Suprapubic skin (tissue), 4 donors: ENCODE measurements at regions not wholly inside any gene's neighbourhood (a gene's known extent, or its start where the extent isn't known, plus 50 kb on each side); places are given as distances from the start of the nearest gene placed in this dataset.

Experiments used
- DNase-seq, 2 donors: peaks; one replicate each; pipeline ENCODE4 v3.0.0-alpha.2; 2019; ENCODE audit warnings: low spot score in 2 of 2
- H3K27ac ChIP-seq: fragments of 200-600 bp; sonication (generic); one replicate; pipeline ENCODE4 v1.5.1; 2019
- H3K27me3 ChIP-seq: fragments of 200-600 bp; sonication (generic); one replicate; pipeline ENCODE4 v1.5.1; 2019
- H3K36me3 ChIP-seq: fragments of 200-600 bp; sonication (generic); one replicate; pipeline ENCODE4 v1.5.1; 2019
- H3K4me1 ChIP-seq: fragments of 200-600 bp; sonication (generic); one replicate; pipeline ENCODE4 v1.5.1; 2019
- H3K4me3 ChIP-seq: fragments of 200-600 bp; sonication (generic); one replicate; pipeline ENCODE4 v1.5.1; 2019; ENCODE audit warnings: mild to moderate bottlenecking
- H3K9me3 ChIP-seq: fragments of 200-600 bp; sonication (generic); one replicate; pipeline ENCODE4 v1.5.1; 2019
- EP300 ChIP-seq: sonication (generic); formaldehyde crosslinking; IDR thresholded peaks from one replicate; pipeline ENCODE4 v1.6.1; 2017; ENCODE audit warnings: antibody characterized with exemption
- POLR2A ChIP-seq, 2 donors: fragments of 450-650 bp; IDR thresholded peaks; one replicate each; pipeline ENCODE4 v1.6.1; 2017; ENCODE audit warnings: antibody characterized with exemption in 2 of 2, mild to moderate bottlenecking in 2 of 2, moderate library complexity in 2 of 2
- POLR2AphosphoS5 ChIP-seq, 3 donors: sonication (generic); formaldehyde crosslinking; IDR thresholded peaks; one replicate each; pipeline ENCODE4 v1.6.1; 2017; ENCODE audit warnings: antibody characterized with exemption in 3 of 3
- WGBS: methylation state at CpG from one replicate; pipeline ENCODE4 v1.1.5; 2018; 5-methylcytosine and 5-hydroxymethylcytosine counted together
- TF ChIP-seq, protein P1 (sequence below), 2 donors: fragments of 200-600 bp in 1 of 2; fragments of 450-650 bp in 1 of 2; sonication (generic) in 1 of 2; IDR thresholded peaks; one replicate each; pipeline ENCODE4 v1.5.1; 2016 to 2019; ENCODE audit warnings: antibody characterized with exemption in 2 of 2, mild to moderate bottlenecking in 1 of 2, moderate library complexity in 1 of 2

DNA sequence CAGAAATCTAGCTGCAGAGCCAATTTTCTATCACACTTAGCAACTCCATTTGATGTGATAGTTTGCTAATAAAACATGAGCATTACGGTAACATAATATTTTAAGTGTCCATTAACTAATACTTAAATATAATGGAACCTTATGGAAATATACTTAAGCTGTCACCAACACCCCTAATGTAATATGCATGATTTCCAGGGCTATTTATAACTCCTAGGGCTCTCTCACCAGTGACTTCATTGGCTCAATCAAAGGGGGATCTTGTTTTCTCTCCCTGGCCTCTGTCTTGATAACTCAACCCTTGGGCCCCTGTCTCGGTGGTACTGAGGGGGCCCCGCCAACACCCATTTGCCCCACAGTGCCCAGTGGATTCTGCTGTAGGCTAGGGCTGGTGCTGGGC, 170.4 kb downstream of the SALL1 start:
- no peaks in the 10 kb centered on the region for H3K36me3 ChIP-seq
- peaks cover 12% of the 10 kb centered on the region for H3K27me3 ChIP-seq
- H3K27ac ChIP-seq, result no peak overlapping the region
- H3K9me3 ChIP-seq, result no peaks in the 10 kb centered on the region
- no peak for DNase-seq
- WGBS, result 63% methylated on average over 2 of the region's 3 CpGs
- no peaks in the 10 kb centered on the region for H3K4me1 ChIP-seq
- no peak for TF ChIP-seq EP300
- TF ChIP-seq, protein P1, sequence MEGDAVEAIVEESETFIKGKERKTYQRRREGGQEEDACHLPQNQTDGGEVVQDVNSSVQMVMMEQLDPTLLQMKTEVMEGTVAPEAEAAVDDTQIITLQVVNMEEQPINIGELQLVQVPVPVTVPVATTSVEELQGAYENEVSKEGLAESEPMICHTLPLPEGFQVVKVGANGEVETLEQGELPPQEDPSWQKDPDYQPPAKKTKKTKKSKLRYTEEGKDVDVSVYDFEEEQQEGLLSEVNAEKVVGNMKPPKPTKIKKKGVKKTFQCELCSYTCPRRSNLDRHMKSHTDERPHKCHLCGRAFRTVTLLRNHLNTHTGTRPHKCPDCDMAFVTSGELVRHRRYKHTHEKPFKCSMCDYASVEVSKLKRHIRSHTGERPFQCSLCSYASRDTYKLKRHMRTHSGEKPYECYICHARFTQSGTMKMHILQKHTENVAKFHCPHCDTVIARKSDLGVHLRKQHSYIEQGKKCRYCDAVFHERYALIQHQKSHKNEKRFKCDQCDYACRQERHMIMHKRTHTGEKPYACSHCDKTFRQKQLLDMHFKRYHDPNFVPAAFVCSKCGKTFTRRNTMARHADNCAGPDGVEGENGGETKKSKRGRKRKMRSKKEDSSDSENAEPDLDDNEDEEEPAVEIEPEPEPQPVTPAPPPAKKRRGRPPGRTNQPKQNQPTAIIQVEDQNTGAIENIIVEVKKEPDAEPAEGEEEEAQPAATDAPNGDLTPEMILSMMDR (IDR thresholded peaks at IDR 0.05), result no peak
- TF ChIP-seq POLR2A (IDR thresholded peaks at IDR 0.05), result no peak
- TF ChIP-seq POLR2AphosphoS5 (IDR thresholded peaks at IDR 0.05), result no peak
- H3K4me3 ChIP-seq, result no peak overlapping the region

DNA sequence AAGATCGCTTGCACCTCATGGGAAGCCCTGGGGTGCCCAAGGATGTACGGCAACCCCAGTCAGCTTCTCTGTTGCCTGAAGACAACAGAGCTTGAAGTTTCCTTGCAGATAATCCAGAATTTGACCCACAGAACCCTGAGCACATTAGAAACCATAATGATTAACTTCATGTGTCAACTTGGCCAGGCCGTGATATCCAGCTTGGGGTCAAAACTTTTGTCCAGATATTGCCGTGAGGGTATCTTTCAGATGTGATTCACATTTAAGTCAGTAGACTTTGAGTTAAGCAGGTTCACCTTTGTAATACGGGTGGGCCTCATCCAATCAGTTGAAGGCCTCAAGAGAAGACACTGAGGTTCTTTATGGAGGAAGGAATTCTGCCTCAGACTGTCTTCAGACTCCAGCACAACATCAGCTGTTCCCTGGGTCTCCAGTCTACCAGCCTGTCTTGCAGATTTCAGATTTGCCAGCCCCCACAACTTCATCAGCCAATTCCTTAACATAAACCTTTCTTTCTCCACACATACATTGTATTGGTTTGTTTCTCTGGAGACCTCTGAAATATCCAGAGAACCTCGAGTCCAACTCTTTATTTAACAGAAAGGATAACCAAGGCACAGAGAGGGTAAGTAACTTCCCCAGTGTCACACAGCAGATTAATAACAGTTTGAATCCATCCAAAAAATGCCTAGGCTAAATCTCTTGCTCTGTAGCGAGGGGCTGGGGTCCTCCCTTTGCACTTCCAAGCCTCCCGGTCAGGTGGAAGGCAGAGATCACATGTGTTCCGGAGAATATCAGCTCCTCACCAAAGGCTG, 171.1 kb downstream of the SALL1 start:
- no peaks in the 10 kb centered on the region for H3K4me1 ChIP-seq
- WGBS, result 75% methylated on average over 9 of the region's 9 CpGs
- TF ChIP-seq EP300, result no peak
- TF ChIP-seq, protein P1 (IDR thresholded peaks at IDR 0.05), result no peak
- no peak for TF ChIP-seq POLR2AphosphoS5 (IDR thresholded peaks at IDR 0.05)
- TF ChIP-seq POLR2A (IDR thresholded peaks at IDR 0.05), result no peak

DNA sequence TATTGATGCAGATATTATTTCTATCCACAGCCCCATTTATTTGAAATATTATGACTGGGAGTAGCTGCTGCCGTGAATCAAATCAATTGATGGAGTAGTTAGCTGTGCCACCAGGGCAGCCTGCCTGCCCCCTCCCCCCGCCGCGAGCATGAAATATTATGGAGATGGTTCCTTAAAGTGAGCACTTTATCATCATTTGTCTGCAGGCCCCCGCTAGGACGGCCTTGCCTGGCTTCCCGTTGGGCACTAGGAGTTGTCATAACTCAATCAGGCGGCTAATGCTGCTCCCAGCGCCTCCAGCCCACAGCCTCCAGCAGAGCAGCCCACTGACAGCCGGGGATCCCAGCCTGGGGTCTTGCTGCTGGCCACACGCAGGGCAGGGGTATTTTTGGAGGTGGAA, 173.9 kb downstream of the SALL1 start:
- Histone ChIP-seq H3K4me3 (no peak overlapping the region), H3K27me3 (peaks cover 25% of the 10 kb centered on the region), H3K9me3 (no peaks in the 10 kb centered on the region), H3K4me1 (no peaks in the 10 kb centered on the region), H3K36me3 (no peaks in the 10 kb centered on the region), H3K27ac (no peak overlapping the region)
- 37% methylated on average over 11 of the region's 11 CpGs for WGBS
- no peak for TF ChIP-seq POLR2AphosphoS5 (IDR thresholded peaks at IDR 0.05)
- TF ChIP-seq, protein P1 (IDR thresholded peaks at IDR 0.05), result no peak
- no peak for TF ChIP-seq EP300
- no peak for TF ChIP-seq POLR2A (IDR thresholded peaks at IDR 0.05)
- DNase-seq, result peak in 1 of 2 donors; percentile 10

More for the DNA sequence above, 171.1 kb downstream of the SALL1 start:
- Histone ChIP-seq H3K27ac (no peak overlapping the region), H3K36me3 (no peaks in the 10 kb centered on the region), H3K9me3 (no peaks in the 10 kb centered on the region), H3K27me3 (peaks cover 18% of the 10 kb centered on the region), H3K4me3 (no peak overlapping the region)
- no peak for DNase-seq

DNA sequence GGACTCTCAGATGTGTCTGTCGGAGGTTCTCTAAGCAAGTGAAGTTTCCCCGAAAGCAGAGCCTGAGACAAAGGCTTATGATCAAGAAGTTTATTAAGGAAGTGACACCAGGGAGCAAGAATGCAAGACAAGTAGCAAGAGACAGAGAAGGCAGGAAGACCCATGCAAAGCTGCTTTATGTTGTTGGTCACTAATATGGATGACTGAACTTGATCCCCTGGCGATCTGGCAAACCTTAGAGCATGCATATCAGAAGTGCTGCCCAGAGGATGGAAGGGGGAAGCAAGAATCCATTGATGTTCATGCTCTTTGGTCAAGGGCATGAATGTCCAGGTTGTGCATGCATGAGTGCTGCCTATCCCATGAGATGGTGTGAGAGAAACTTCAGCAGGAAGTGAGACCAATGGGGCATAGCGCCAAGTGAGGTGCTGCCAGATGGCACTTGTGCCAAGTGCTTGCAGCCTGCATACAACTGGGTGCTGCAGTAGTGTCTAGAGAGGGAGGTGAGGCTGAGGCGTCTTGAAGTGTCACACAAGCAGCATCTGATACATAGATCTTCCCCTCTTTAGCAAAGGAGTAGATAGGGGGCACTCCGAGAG, 176.5 kb downstream of the SALL1 start:
- no peak overlapping the region for H3K27ac ChIP-seq
- H3K9me3 ChIP-seq, result no peaks in the 10 kb centered on the region
- DNase-seq, result peak in 1 of 2 donors; percentile 40
- H3K4me3 ChIP-seq, result no peak overlapping the region
- H3K27me3 ChIP-seq, result peaks cover 25% of the 10 kb centered on the region
- WGBS, result 74% methylated on average over 6 of the region's 6 CpGs
- TF ChIP-seq EP300, result no peak
- TF ChIP-seq POLR2A (IDR thresholded peaks at IDR 0.05), result no peak
- TF ChIP-seq, protein P1 (IDR thresholded peaks at IDR 0.05), result no peak
- TF ChIP-seq POLR2AphosphoS5 (IDR thresholded peaks at IDR 0.05), result no peak
- H3K36me3 ChIP-seq, result no peaks in the 10 kb centered on the region
- H3K4me1 ChIP-seq, result no peaks in the 10 kb centered on the region

DNA sequence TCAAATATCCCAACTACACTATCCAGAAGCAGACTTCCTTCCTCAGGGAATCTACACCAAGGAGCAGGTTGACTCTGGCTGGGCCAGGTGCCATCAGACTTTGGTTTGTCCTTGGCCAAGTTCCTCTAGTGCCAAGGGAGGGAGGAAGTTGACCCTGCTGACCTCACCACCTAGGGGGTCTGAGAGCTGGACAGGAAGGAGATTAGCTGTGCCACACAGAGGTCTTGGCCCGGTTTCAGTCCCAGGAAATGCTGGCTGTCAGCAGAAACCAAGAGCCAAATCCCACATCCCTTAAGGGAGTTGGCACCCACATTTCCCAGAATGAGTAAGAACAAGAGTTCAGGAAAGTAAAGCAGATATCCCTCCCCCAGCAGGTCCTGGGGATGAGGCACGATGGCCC, 178.2 kb downstream of the SALL1 start:
- Histone ChIP-seq H3K36me3 (no peaks in the 10 kb centered on the region), H3K4me3 (no peak overlapping the region), H3K27me3 (peaks cover 25% of the 10 kb centered on the region), H3K27ac (no peak overlapping the region), H3K9me3 (no peaks in the 10 kb centered on the region), H3K4me1 (no peaks in the 10 kb centered on the region)
- WGBS, result 33% methylated on average over 2 of the region's 2 CpGs
- TF ChIP-seq POLR2A (IDR thresholded peaks at IDR 0.05) (no peak), POLR2AphosphoS5 (IDR thresholded peaks at IDR 0.05) (no peak), EP300 (no peak)
- TF ChIP-seq, protein P1 (IDR thresholded peaks at IDR 0.05), result no peak
- DNase-seq, result no peak
